ENCODE measurements at regions not wholly inside any gene's neighbourhood (a gene's known extent, or its start where the extent isn't known, plus 50 kb on each side); places are given as distances from the start of the nearest gene placed in this dataset.

DNA sequence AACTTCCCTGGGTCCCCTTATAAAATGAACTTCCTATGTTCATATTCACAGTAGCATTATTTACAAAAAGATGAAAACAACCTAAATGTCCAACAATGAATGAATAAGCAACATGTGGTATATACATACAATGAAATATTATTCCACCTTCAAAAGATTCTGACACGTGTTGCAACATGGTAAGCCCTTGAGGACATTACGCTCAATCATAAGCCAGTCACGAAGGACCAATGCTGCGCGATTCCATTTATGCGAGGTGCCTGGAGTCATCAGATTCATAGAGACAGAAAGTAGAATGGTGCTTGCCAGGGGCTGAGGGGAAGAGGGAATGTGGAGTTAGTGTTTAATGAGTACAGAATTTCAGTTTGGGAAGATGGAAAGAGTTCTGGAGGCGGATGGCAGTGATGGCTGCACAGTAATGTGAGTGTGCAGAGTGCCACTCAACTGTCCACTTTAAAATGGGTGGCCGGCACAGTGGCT lies 88.8 kb upstream of the ALDH1A3 start:
- Histone ChIP-seq H3K4me2 (ENCODE audit: low read depth, low read length, poor library complexity, severe bottlenecking) (no peak overlapping the region), H2AFZ (ENCODE audit: low read length) (no peak overlapping the region), H4K20me1 (ENCODE audit: insufficient read depth, low read length, poor library complexity, severe bottlenecking) (no peaks in the 10 kb centered on the region), H3K9me2 (replicated peaks; ENCODE audit: low read depth, low read length) (no peaks in the 10 kb centered on the region), H3K36me3 (ENCODE audit: insufficient read depth, low read length) (no peaks in the 10 kb centered on the region), H3K4me1 (ENCODE audit: insufficient read depth, low read length, poor library complexity, severe bottlenecking) (peaks cover 4% of the 10 kb centered on the region), H3K27me3 (ENCODE audit: insufficient read depth, low read length, poor library complexity, severe bottlenecking) (no peaks in the 10 kb centered on the region), H3K79me2 (ENCODE audit: insufficient read depth, low read length) (no peaks in the 10 kb centered on the region), H3K9ac (ENCODE audit: low read depth, low read length, poor library complexity, severe bottlenecking) (no peak overlapping the region), H3F3A (ENCODE audit: low read depth) (no peaks in the 10 kb centered on the region), H3K9me3 (ENCODE audit: insufficient read depth, low read depth, low read length) (no peaks in the 10 kb centered on the region), H3K4me3 (ENCODE audit: low read length, poor library complexity, severe bottlenecking) (no peak overlapping the region)
- TF ChIP-seq, protein P1, sequence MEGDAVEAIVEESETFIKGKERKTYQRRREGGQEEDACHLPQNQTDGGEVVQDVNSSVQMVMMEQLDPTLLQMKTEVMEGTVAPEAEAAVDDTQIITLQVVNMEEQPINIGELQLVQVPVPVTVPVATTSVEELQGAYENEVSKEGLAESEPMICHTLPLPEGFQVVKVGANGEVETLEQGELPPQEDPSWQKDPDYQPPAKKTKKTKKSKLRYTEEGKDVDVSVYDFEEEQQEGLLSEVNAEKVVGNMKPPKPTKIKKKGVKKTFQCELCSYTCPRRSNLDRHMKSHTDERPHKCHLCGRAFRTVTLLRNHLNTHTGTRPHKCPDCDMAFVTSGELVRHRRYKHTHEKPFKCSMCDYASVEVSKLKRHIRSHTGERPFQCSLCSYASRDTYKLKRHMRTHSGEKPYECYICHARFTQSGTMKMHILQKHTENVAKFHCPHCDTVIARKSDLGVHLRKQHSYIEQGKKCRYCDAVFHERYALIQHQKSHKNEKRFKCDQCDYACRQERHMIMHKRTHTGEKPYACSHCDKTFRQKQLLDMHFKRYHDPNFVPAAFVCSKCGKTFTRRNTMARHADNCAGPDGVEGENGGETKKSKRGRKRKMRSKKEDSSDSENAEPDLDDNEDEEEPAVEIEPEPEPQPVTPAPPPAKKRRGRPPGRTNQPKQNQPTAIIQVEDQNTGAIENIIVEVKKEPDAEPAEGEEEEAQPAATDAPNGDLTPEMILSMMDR (conservative IDR thresholded peaks at IDR 0.05; ENCODE audit: low read length): no peak
- no peak for TF ChIP-seq EZH2phosphoT487 (IDR thresholded peaks at IDR 0.05; ENCODE audit: borderline replicate concordance)

DNA sequence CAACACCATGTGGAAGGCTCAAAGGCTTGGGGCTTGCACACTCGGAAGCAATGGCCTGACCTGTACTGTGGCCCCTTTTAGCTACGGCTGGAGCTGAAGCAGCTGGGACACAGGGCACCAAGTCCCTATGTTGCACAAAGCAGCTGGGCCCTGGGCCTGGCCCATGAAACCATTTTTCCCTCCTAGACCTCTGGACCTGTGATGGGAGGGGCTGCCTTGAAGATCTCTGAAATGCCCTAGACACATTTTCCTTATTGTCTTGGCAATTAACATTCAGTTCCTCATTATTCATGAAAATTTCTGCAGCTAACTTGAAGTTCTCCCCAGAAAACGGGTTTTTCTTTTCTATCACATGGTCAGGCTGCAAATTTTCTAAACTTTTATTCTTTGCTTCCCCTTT lies 85.6 kb upstream of the ALDH1A3 start:
- no peaks in the 10 kb centered on the region for H3K27me3 ChIP-seq (ENCODE audit: insufficient read depth, low read length, poor library complexity, severe bottlenecking)
- no peaks in the 10 kb centered on the region for H3K9me3 ChIP-seq (ENCODE audit: insufficient read depth, low read depth, low read length)
- H3K9me2 ChIP-seq (replicated peaks; ENCODE audit: low read depth, low read length): no peaks in the 10 kb centered on the region
- no peak overlapping the region for H2AFZ ChIP-seq (ENCODE audit: low read length)
- H3K4me3 ChIP-seq (ENCODE audit: low read length, poor library complexity, severe bottlenecking): no peak overlapping the region
- no peak overlapping the region for H3K9ac ChIP-seq (ENCODE audit: low read depth, low read length, poor library complexity, severe bottlenecking)
- TF ChIP-seq EZH2phosphoT487 (IDR thresholded peaks at IDR 0.05; ENCODE audit: borderline replicate concordance): no peak
- TF ChIP-seq, protein P1 (conservative IDR thresholded peaks at IDR 0.05; ENCODE audit: low read length): no peak
- H3K4me1 ChIP-seq (ENCODE audit: insufficient read depth, low read length, poor library complexity, severe bottlenecking): peaks cover 4% of the 10 kb centered on the region
- no peaks in the 10 kb centered on the region for H3K79me2 ChIP-seq (ENCODE audit: insufficient read depth, low read length)
- H4K20me1 ChIP-seq (ENCODE audit: insufficient read depth, low read length, poor library complexity, severe bottlenecking): no peaks in the 10 kb centered on the region
- no peak overlapping the region for H3K4me2 ChIP-seq (ENCODE audit: low read depth, low read length, poor library complexity, severe bottlenecking)
- H3K36me3 ChIP-seq (ENCODE audit: insufficient read depth, low read length): no peaks in the 10 kb centered on the region
- no peaks in the 10 kb centered on the region for H3F3A ChIP-seq (ENCODE audit: low read depth)

DNA sequence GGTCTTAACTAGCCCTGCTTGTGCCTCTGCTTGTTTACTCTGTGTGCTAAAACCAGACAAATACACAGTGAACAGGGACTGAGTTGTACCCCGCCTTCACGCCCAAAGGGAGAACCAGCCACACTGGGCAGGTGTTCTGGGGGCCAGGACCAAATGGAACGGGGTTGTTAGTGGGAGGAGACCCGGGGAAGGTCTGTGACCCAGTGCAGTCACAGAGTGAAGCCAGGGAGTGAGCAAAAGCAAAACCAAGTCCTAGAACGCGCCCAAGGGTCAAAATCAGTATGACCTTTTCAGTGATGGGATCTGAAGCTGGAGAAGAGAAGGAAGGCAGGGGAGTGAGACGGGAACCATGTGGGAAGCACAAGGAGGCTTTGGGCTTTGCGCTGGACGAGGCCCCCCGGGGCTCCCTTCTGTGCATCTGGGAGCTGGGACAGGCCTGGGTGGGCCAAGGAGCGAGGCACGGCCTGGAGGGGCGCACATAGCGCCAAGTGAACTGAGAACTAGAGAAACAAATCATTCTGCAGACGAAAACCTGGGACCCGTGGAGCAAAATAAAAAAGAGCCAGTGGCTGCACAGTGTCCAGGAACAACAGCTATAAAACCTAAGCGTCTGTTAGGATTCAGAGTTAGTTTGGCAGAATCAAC lies 78.3 kb upstream of the ALDH1A3 start:
- Histone ChIP-seq H3K9me3 (ENCODE audit: insufficient read depth, low read depth, low read length) (peaks cover 7% of the 10 kb centered on the region; the same call in 1 of the 2 replicates), H4K20me1 (ENCODE audit: insufficient read depth, low read length, poor library complexity, severe bottlenecking) (no peaks in the 10 kb centered on the region), H3K27me3 (ENCODE audit: insufficient read depth, low read length, poor library complexity, severe bottlenecking) (no peaks in the 10 kb centered on the region), H3F3A (ENCODE audit: low read depth) (no peaks in the 10 kb centered on the region), H3K9ac (ENCODE audit: low read depth, low read length, poor library complexity, severe bottlenecking) (no peak overlapping the region), H3K4me1 (ENCODE audit: insufficient read depth, low read length, poor library complexity, severe bottlenecking) (peaks cover 18% of the 10 kb centered on the region), H3K36me3 (ENCODE audit: insufficient read depth, low read length) (no peaks in the 10 kb centered on the region), H3K4me2 (ENCODE audit: low read depth, low read length, poor library complexity, severe bottlenecking) (no peak overlapping the region), H3K9me2 (replicated peaks; ENCODE audit: low read depth, low read length) (no peaks in the 10 kb centered on the region), H3K4me3 (ENCODE audit: low read length, poor library complexity, severe bottlenecking) (no peak overlapping the region), H2AFZ (ENCODE audit: low read length) (no peak overlapping the region), H3K79me2 (ENCODE audit: insufficient read depth, low read length) (no peaks in the 10 kb centered on the region)
- no peak for TF ChIP-seq EZH2phosphoT487 (IDR thresholded peaks at IDR 0.05; ENCODE audit: borderline replicate concordance)
- TF ChIP-seq, protein P1 (conservative IDR thresholded peaks at IDR 0.05; ENCODE audit: low read length): no peak
